ENCODE measurements at regions not wholly inside any gene's neighbourhood (a gene's known extent, or its start where the extent isn't known, plus 50 kb on each side); places are given as distances from the start of the nearest gene placed in this dataset.

DNA sequence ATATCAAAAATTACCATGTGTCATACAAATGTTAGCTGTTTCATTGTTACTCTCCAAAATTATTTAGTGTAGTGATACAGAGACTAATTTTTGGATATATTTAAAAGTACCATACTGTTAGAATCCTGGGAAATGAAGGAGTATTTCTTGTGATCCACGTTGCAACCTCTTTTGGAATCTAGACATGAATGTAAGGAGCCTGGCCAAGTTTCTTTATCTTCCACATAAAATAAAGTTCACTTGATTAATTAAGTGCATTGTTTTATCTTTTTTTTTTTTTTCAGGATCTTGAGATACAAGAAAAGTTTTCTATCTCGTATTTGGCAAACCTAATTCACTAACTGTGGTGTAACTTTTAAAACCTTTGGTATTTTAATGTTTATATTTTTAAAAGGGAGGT lies 270.7 kb downstream of the SOX4 start:
- Histone ChIP-seq H3K27me3 (replicated peaks; ENCODE audit: control insufficient read depth, insufficient read depth, low read length) (no peaks in the 10 kb centered on the region), H3K36me3 (ENCODE audit: control insufficient read depth, insufficient read depth, low read length) (no peaks in the 10 kb centered on the region), H3K4me3 (replicated peaks; ENCODE audit: low read depth, low read length) (no peak overlapping the region)
- TF ChIP-seq, protein P1, sequence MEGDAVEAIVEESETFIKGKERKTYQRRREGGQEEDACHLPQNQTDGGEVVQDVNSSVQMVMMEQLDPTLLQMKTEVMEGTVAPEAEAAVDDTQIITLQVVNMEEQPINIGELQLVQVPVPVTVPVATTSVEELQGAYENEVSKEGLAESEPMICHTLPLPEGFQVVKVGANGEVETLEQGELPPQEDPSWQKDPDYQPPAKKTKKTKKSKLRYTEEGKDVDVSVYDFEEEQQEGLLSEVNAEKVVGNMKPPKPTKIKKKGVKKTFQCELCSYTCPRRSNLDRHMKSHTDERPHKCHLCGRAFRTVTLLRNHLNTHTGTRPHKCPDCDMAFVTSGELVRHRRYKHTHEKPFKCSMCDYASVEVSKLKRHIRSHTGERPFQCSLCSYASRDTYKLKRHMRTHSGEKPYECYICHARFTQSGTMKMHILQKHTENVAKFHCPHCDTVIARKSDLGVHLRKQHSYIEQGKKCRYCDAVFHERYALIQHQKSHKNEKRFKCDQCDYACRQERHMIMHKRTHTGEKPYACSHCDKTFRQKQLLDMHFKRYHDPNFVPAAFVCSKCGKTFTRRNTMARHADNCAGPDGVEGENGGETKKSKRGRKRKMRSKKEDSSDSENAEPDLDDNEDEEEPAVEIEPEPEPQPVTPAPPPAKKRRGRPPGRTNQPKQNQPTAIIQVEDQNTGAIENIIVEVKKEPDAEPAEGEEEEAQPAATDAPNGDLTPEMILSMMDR (IDR thresholded peaks at IDR 0.05; ENCODE audit: insufficient read depth, low read length, poor library complexity, severe bottlenecking): no peak
- no peak for DNase-seq (ENCODE audit: extremely low read depth, insufficient read length)

GRCh38 chr6:21868226-21868625 lies 274.7 kb downstream of the SOX4 start:
- Histone ChIP-seq H3K4me3 (replicated peaks; ENCODE audit: low read depth, low read length) (no peak overlapping the region), H3K27me3 (replicated peaks; ENCODE audit: control insufficient read depth, insufficient read depth, low read length) (no peaks in the 10 kb centered on the region), H3K36me3 (ENCODE audit: control insufficient read depth, insufficient read depth, low read length) (no peaks in the 10 kb centered on the region)
- TF ChIP-seq, protein P1 (IDR thresholded peaks at IDR 0.05; ENCODE audit: insufficient read depth, low read length, poor library complexity, severe bottlenecking): no peak
- DNase-seq (ENCODE audit: extremely low read depth, insufficient read length): no peak

DNA sequence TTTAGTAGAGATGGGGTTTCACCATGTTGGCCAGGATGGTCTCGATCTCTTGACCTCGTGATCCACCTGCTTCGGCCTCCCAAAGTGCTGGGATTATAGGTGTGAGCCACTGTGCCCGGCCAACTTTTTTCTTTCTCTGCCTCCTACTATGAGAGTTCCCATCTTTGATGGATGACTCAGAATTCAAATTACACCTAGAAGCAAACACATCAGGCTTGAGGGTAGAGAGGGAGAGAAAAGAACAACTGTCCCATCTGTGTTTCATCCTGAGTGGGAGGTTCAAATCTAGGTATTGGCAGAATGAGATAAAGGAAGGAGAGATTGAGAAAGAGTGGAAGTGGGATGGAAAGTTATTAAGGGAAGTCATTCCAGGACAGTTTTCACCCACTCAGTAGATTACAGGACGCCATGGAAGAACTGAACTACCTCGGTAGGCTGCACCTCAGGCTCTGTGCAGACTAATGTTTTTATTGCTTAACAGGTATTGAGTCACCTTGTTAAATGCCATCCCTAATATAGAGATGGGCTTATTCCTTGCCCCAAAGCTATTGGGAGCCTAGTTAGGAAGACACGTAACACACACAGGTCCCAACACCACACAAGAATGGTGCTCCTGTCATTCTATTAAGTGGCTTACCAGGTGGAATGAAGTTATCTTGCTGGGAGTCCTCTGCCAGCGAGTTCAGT lies 275.7 kb downstream of the SOX4 start:
- Histone ChIP-seq H3K36me3 (ENCODE audit: control insufficient read depth, insufficient read depth, low read length) (no peaks in the 10 kb centered on the region), H3K27me3 (replicated peaks; ENCODE audit: control insufficient read depth, insufficient read depth, low read length) (no peaks in the 10 kb centered on the region), H3K4me3 (replicated peaks; ENCODE audit: low read depth, low read length) (no peak overlapping the region)
- TF ChIP-seq, protein P1 (IDR thresholded peaks at IDR 0.05; ENCODE audit: insufficient read depth, low read length, poor library complexity, severe bottlenecking): no peak
- no peak for DNase-seq (ENCODE audit: extremely low read depth, insufficient read length)

GRCh38 chr6:21870076-21870730 lies 276.7 kb downstream of the SOX4 start:
- H3K27me3 ChIP-seq (replicated peaks; ENCODE audit: control insufficient read depth, insufficient read depth, low read length): no peaks in the 10 kb centered on the region
- no peaks in the 10 kb centered on the region for H3K36me3 ChIP-seq (ENCODE audit: control insufficient read depth, insufficient read depth, low read length)
- TF ChIP-seq, protein P1 (IDR thresholded peaks at IDR 0.05; ENCODE audit: insufficient read depth, low read length, poor library complexity, severe bottlenecking): no peak
- H3K4me3 ChIP-seq (replicated peaks; ENCODE audit: low read depth, low read length): no peak overlapping the region
- DNase-seq (ENCODE audit: extremely low read depth, insufficient read length): no peak

DNA sequence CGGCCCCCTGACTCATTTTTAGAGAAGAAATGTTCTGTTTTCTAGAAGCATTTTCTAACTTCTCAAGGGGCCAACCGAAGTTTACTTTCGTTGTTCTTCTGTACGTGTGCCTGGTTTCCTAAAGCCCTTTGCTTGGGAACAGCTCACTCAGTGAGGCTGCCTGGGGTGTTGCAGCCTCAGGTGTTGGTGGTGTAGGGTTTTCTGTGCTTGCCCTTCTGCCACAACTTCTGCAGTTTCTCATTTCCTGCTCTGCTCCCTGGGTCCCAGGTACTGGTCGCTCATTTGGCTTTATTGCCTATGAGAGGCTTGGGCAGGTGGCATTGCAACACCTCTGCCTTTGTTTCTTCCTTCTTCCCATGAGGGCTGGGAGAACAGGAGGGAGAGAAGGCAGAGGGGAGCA lies 278.3 kb downstream of the SOX4 start:
- no peaks in the 10 kb centered on the region for H3K27me3 ChIP-seq (replicated peaks; ENCODE audit: control insufficient read depth, insufficient read depth, low read length)
- no peak for DNase-seq (ENCODE audit: extremely low read depth, insufficient read length)
- H3K4me3 ChIP-seq (replicated peaks; ENCODE audit: low read depth, low read length): no peak overlapping the region
- TF ChIP-seq, protein P1 (IDR thresholded peaks at IDR 0.05; ENCODE audit: insufficient read depth, low read length, poor library complexity, severe bottlenecking): no peak
- H3K36me3 ChIP-seq (ENCODE audit: control insufficient read depth, insufficient read depth, low read length): no peaks in the 10 kb centered on the region

All from GM06990 (cell line).